HCT116 (cell line): ENCODE measurements at regions not wholly inside any gene's neighbourhood (a gene's known extent, or its start where the extent isn't known, plus 50 kb on each side); places are given as distances from the start of the nearest gene placed in this dataset.

Source experiments
- ATAC-seq: fragments of 200-7000 bp; cut with Tn5 transposase; 2 replicates; pipeline ENCODE4 v1.9.1; 2020; ENCODE audit warnings: mild to moderate bottlenecking, moderate library complexity
- BruUV-seq: library from RNA; stranded (reverse); fragments of 400-500 nt; replicated peaks from 2 replicates; lab custom pipeline; 2021; lab: Mats Ljungman, UMichigan
- CTCF ChIA-PET: fragments of 300-600 bp; sonication (Branson Sonifier 250); formaldehyde crosslinking; loops from one replicate; lab custom pipeline; 2021; ENCODE audit warnings: antibody characterized with exemption; lab: Charles Lee
- POLR2A ChIA-PET: fragments of 300-600, 350-600 bp; sonication (Branson Sonifier 250); formaldehyde crosslinking; loops from one replicate; lab custom pipeline; 2021; ENCODE audit warnings: antibody characterized with exemption; lab: Charles Lee
- RAD21 ChIA-PET, 2 experiments: fragments of 300-600 bp; sonication (Branson Sonifier 250); formaldehyde crosslinking; loops; one replicate each; lab custom pipeline; 2023; ENCODE audit warnings: low total read pairs in 2 of 2; ENCODE audit not compliant: uncharacterized antibody in 2 of 2, unreplicated experiment in 2 of 2, low non-redundant PET in 1 of 2; lab: Charles Lee
- DNase-seq: peaks from one replicate; pipeline ENCODE4 v3.0.0-alpha.2; 2010; ENCODE audit warnings: low read depth, low spot score
- H2AFZ ChIP-seq: fragments of 200-600 bp; shearing (Covaris generic), sonication (generic); 2 replicates; pipeline ENCODE4 v1.6.1; 2017; ENCODE audit warnings: low read depth, mixed run types, mixed read lengths, antibody characterized with exemption, low read length; ENCODE audit not compliant: poor library complexity, severe bottlenecking
- H3K27ac ChIP-seq: 2 replicates; pipeline ENCODE4 v1.5.1; 2012; ENCODE audit warnings: low read depth, low read length
- H3K27me3 ChIP-seq: fragments of 200-600 bp; sonication (generic); 2 replicates; pipeline ENCODE4 v1.6.1; 2016; ENCODE audit warnings: mixed run types, low read length, mixed read lengths; ENCODE audit not compliant: insufficient read depth
- H3K36me3 ChIP-seq, 2 experiments: fragments of 200-500 bp in 1 of 2; fragments of 200-600 bp in 1 of 2; sonication (Bioruptor generic) in 1 of 2; sonication (generic) in 1 of 2; 2 replicates each; pipeline versions ENCODE4 v1.5.1 to v1.6.1; 2014 to 2016; ENCODE audit warnings: low read length in 2 of 2, inconsistent platforms in 1 of 2, mixed read lengths in 1 of 2, mixed run types in 1 of 2; ENCODE audit not compliant: insufficient read depth in 2 of 2, control insufficient read depth in 1 of 2
- H3K4me1 ChIP-seq, 2 experiments: fragments of 200-600 bp in 1 of 2; sonication (generic) in 1 of 2; 2 replicates each; pipeline versions ENCODE4 v1.5.1 to v1.6.1; 2012 to 2017; ENCODE audit warnings: low read length in 2 of 2, inconsistent platforms in 1 of 2, mild to moderate bottlenecking in 1 of 2, mixed read lengths in 1 of 2, mixed run types in 1 of 2, moderate library complexity in 1 of 2; ENCODE audit not compliant: insufficient read depth in 2 of 2, control insufficient read depth in 1 of 2
- H3K4me2 ChIP-seq: fragments of 200-600 bp; sonication (generic); 2 replicates; pipeline ENCODE4 v1.6.1; 2017; ENCODE audit warnings: mixed run types, low read length, mixed read lengths
- H3K4me3 ChIP-seq, 2 experiments: fragments of 200-600 bp in 1 of 2; sonication (generic) in 1 of 2; replicated peaks in 1 of 2; 2 replicates each; pipeline ENCODE4 v1.5.1; 2011 to 2016; ENCODE audit warnings: low read length in 2 of 2, control low read depth in 1 of 2, low read depth in 1 of 2, mild to moderate bottlenecking in 1 of 2, mixed read lengths in 1 of 2, mixed run types in 1 of 2
- H3K79me2 ChIP-seq: fragments of 200-600 bp; sonication (generic); 2 replicates; pipeline ENCODE4 v1.6.1; 2017; ENCODE audit warnings: mild to moderate bottlenecking, mixed run types, low read length, moderate library complexity, mixed read lengths; ENCODE audit not compliant: insufficient read depth
- H3K9ac ChIP-seq: fragments of 200-600 bp; sonication (generic); 2 replicates; pipeline ENCODE4 v1.6.1; 2016; ENCODE audit warnings: low read length, mixed read lengths
- H3K9me2 ChIP-seq: fragments of 200-600 bp; sonication (generic), shearing (Covaris generic); 2 replicates; pipeline ENCODE4 v1.6.1; 2017; ENCODE audit warnings: mixed run types, mild to moderate bottlenecking, moderate library complexity; ENCODE audit not compliant: insufficient read depth
- H3K9me3 ChIP-seq, 2 experiments: fragments of 200-500 bp in 1 of 2; fragments of 200-600 bp in 1 of 2; sonication (Bioruptor generic) in 1 of 2; sonication (generic) in 1 of 2; 2 replicates each; pipeline ENCODE4 v1.6.1; 2014 to 2017; ENCODE audit warnings: low read length in 2 of 2, mixed read lengths in 2 of 2, inconsistent platforms in 1 of 2, low read depth in 1 of 2, mild to moderate bottlenecking in 1 of 2, mixed run types in 1 of 2, moderate library complexity in 1 of 2; ENCODE audit not compliant: control insufficient read depth in 1 of 2, insufficient read depth in 1 of 2
- H4K20me1 ChIP-seq: fragments of 200-600 bp; sonication (generic), shearing (Covaris generic); 2 replicates; pipeline ENCODE4 v1.6.1; 2017; ENCODE audit warnings: mixed run types, mild to moderate bottlenecking, moderate library complexity; ENCODE audit not compliant: insufficient read depth
- CBX3 ChIP-seq: IDR thresholded peaks from 2 replicates; pipeline ENCODE4 v1.6.1; 2012; ENCODE audit warnings: low read depth
- EZH2phosphoT487 ChIP-seq: fragments of 200-600 bp; IDR thresholded peaks from 2 replicates; pipeline ENCODE4 v1.6.1; 2018; ENCODE audit warnings: antibody characterized with exemption, borderline replicate concordance
- FOSL1 ChIP-seq: IDR thresholded peaks from 2 replicates; pipeline ENCODE4 v1.6.1; 2012; ENCODE audit warnings: low read depth
- RAD21 ChIP-seq: IDR thresholded peaks from 2 replicates; pipeline ENCODE4 v1.6.1; 2012; ENCODE audit warnings: low read depth, mild to moderate bottlenecking
- REST ChIP-seq: IDR thresholded peaks from 2 replicates; pipeline ENCODE4 v1.6.1; 2012; ENCODE audit warnings: low read depth
- SIN3A ChIP-seq: IDR thresholded peaks from 2 replicates; pipeline ENCODE4 v1.6.1; 2012; ENCODE audit warnings: low read depth
- SP1 ChIP-seq: IDR thresholded peaks from 2 replicates; pipeline ENCODE4 v1.6.1; 2012; ENCODE audit warnings: low read depth
- ZBTB33 ChIP-seq: IDR thresholded peaks from 2 replicates; pipeline ENCODE4 v1.6.1; 2011; ENCODE audit warnings: mild to moderate bottlenecking, low read length, moderate library complexity; ENCODE audit not compliant: insufficient replicate concordance; ENCODE audit errors: extremely low read depth
- intact Hi-C: fragments of 100-400 bp; cut with micrococcal nuclease; formaldehyde crosslinking; loops from 2 replicates; pipeline ENCODE4 v1.10.0; 2022

GRCh38 chr3:40593351-40593750, 68.6 kb downstream of the ZNF621 start:
- Histone ChIP-seq H4K20me1 (no peaks in the 10 kb centered on the region), H3K4me3 (no peak overlapping the region), H3K79me2 (no peaks in the 10 kb centered on the region), H2AFZ (no peak overlapping the region), H3K9ac (no peak overlapping the region), H3K9me3 (no peaks in the 10 kb centered on the region), H3K27me3 (no peaks in the 10 kb centered on the region), H3K36me3 (no peaks in the 10 kb centered on the region), H3K4me2 (no peak overlapping the region), H3K27ac (no peak overlapping the region), H3K4me1 (no peaks in the 10 kb centered on the region), H3K9me2 (no peaks in the 10 kb centered on the region)
- ChIA-PET CTCF (no interaction called here), RAD21 (no interaction called here), POLR2A (no interaction called here)
- BruUV-seq = no TSS peak
- ATAC-seq (no peak), DNase-seq (no peak)
- TF ChIP-seq SIN3A (no peak), EZH2phosphoT487 (no peak), RAD21 (no peak), REST (no peak), SP1 (no peak), ZBTB33 (no peak), CBX3 (no peak), FOSL1 (no peak)
- intact Hi-C loops = no loop called here
